ENCODE measurements at regions not wholly inside any gene's neighbourhood (a gene's known extent, or its start where the extent isn't known, plus 50 kb on each side); places are given as distances from the start of the nearest gene placed in this dataset.
A peak's percentile ranks its signal among the peaks of the same experiment; 100 is the strongest.
"Not testable (repeated sequence)": the region's sequence is repeated elsewhere in the genome, so short reads cannot be mapped to it uniquely, and the experiment has no call there.

GRCh38 chr3:139113231-139113992 is 68.7 kb upstream of the PRR23C start:
- POLR2A ChIA-PET (ENCODE audit: unreplicated experiment), result no interaction called here
- peaks cover 12% of the 10 kb centered on the region for H3K4me1 ChIP-seq (ENCODE audit: insufficient read depth, low read length)
- H4K20me1 ChIP-seq (ENCODE audit: low read length), result no peaks in the 10 kb centered on the region
- H2AFZ ChIP-seq (ENCODE audit: low read length), result no peak overlapping the region
- no peaks in the 10 kb centered on the region for H3K27me3 ChIP-seq (ENCODE audit: low read length)
- BruUV-seq (replicated peaks), result no TSS peak
- intact Hi-C loops (cut with micrococcal nuclease), result loop anchor here (2.0 kb wide), 1 partner anchor 215 kb away; no protein-coding TSS in a partner anchor
- H3F3A ChIP-seq (ENCODE audit: low read length, unreplicated experiment), result no peaks in the 10 kb centered on the region
- H3K9me2 ChIP-seq (replicated peaks; ENCODE audit: low read length), result no peaks in the 10 kb centered on the region
- H3K4me3 ChIP-seq (ENCODE audit: low read length), result no peak overlapping the region
- ATAC-seq (no peak), DNase-seq (peak; percentile 17)
- H3K36me3 ChIP-seq (ENCODE audit: low read depth, low read length), result no peaks in the 10 kb centered on the region
- CTCF ChIA-PET, result no interaction called here
- no peaks in the 10 kb centered on the region for H3K9me3 ChIP-seq (ENCODE audit: low read length)
- no peak overlapping the region for H3K27ac ChIP-seq (ENCODE audit: low read length)
- no peak overlapping the region for H3K4me2 ChIP-seq (ENCODE audit: low read length)
- no peaks in the 10 kb centered on the region for H3K79me2 ChIP-seq (ENCODE audit: low read length)
- TF ChIP-seq EZH2 (IDR thresholded peaks at IDR 0.05; ENCODE audit: low read length, unreplicated experiment) (no peak), EZH2phosphoT487 (IDR thresholded peaks at IDR 0.05; ENCODE audit: borderline replicate concordance, low read length) (no peak)
- TF ChIP-seq, protein P1, sequence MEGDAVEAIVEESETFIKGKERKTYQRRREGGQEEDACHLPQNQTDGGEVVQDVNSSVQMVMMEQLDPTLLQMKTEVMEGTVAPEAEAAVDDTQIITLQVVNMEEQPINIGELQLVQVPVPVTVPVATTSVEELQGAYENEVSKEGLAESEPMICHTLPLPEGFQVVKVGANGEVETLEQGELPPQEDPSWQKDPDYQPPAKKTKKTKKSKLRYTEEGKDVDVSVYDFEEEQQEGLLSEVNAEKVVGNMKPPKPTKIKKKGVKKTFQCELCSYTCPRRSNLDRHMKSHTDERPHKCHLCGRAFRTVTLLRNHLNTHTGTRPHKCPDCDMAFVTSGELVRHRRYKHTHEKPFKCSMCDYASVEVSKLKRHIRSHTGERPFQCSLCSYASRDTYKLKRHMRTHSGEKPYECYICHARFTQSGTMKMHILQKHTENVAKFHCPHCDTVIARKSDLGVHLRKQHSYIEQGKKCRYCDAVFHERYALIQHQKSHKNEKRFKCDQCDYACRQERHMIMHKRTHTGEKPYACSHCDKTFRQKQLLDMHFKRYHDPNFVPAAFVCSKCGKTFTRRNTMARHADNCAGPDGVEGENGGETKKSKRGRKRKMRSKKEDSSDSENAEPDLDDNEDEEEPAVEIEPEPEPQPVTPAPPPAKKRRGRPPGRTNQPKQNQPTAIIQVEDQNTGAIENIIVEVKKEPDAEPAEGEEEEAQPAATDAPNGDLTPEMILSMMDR (conservative IDR thresholded peaks at IDR 0.05; ENCODE audit: low read depth, low read length), result no peak
- no peak overlapping the region for H3K9ac ChIP-seq (ENCODE audit: low read length)

DNA sequence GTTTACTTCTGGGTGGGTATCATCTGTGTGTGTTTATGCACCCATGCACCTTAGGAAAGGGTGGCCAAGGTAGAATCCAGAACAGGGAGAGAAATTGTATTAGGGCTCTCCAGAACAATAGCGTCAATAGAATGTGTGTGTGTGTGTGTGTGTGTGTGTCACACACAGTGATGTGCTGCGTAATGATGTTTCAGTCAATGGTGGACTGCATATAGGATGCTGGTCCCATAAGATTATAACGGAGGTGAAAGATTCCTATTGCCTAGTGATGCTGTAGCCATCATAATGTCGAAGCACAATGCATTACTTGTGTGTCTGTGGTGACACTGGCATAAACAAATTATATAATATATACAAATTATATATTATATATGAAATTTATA is 69.3 kb upstream of the PRR23C start:
- no peak for DNase-seq
- Histone ChIP-seq H2AFZ (ENCODE audit: low read length) (no peak overlapping the region), H3K27ac (ENCODE audit: low read length) (no peak overlapping the region), H3F3A (ENCODE audit: low read length, unreplicated experiment) (no peaks in the 10 kb centered on the region), H3K4me3 (ENCODE audit: low read length) (no peak overlapping the region), H4K20me1 (ENCODE audit: low read length) (no peaks in the 10 kb centered on the region), H3K9ac (ENCODE audit: low read length) (no peak overlapping the region), H3K79me2 (ENCODE audit: low read length) (no peaks in the 10 kb centered on the region), H3K4me1 (ENCODE audit: insufficient read depth, low read length) (peaks cover 12% of the 10 kb centered on the region), H3K9me3 (ENCODE audit: low read length) (no peaks in the 10 kb centered on the region), H3K27me3 (ENCODE audit: low read length) (no peaks in the 10 kb centered on the region), H3K4me2 (ENCODE audit: low read length) (no peak overlapping the region), H3K36me3 (ENCODE audit: low read depth, low read length) (no peaks in the 10 kb centered on the region), H3K9me2 (replicated peaks; ENCODE audit: low read length) (no peaks in the 10 kb centered on the region)
- intact Hi-C loops (cut with micrococcal nuclease), result loop anchor here (2.0 kb wide), 1 partner anchor 215 kb away; no protein-coding TSS in a partner anchor
- ChIA-PET POLR2A (ENCODE audit: unreplicated experiment) (no interaction called here), CTCF (no interaction called here)
- no TSS peak for BruUV-seq (replicated peaks)
- ATAC-seq, result no peak
- TF ChIP-seq, protein P1 (conservative IDR thresholded peaks at IDR 0.05; ENCODE audit: low read depth, low read length), result no peak
- no peak for TF ChIP-seq EZH2 (IDR thresholded peaks at IDR 0.05; ENCODE audit: low read length, unreplicated experiment)
- TF ChIP-seq EZH2phosphoT487 (IDR thresholded peaks at IDR 0.05; ENCODE audit: borderline replicate concordance, low read length), result no peak

DNA sequence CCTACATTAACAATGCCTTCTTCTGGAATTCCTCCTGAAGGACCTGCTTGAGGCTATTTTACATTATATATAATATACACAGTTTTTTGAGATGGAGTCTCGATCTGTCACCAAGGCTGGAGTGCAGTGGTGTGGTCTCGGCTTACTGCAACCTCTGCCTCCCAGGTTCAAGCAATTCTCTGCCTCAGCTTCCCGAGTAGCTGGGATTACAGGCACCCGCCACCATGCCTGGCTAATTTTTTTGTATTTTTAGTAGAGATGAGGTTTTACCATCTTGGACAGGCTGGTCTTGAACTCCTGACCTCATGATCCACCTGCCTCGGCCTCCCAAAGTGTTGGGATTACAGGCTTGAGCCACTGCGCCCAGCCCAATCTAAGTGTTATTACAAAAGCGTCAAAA is 71.9 kb upstream of the PRR23C start:
- peak overlapping the region; percentile 53 for H3K27ac ChIP-seq (ENCODE audit: low read length)
- H4K20me1 ChIP-seq (ENCODE audit: low read length); H3K9ac ChIP-seq (ENCODE audit: low read length); CTCF ChIA-PET; DNase-seq; BruUV-seq (replicated peaks); ATAC-seq; H3K79me2 ChIP-seq (ENCODE audit: low read length); H3F3A ChIP-seq (ENCODE audit: low read length, unreplicated experiment); H3K4me3 ChIP-seq (ENCODE audit: low read length); H3K36me3 ChIP-seq (ENCODE audit: low read depth, low read length); H2AFZ ChIP-seq (ENCODE audit: low read length); H3K27me3 ChIP-seq (ENCODE audit: low read length); POLR2A ChIA-PET (ENCODE audit: unreplicated experiment); H3K9me3 ChIP-seq (ENCODE audit: low read length); H3K9me2 ChIP-seq (replicated peaks; ENCODE audit: low read length): not testable (repeated sequence)
- H3K4me1 ChIP-seq (ENCODE audit: insufficient read depth, low read length), result peaks cover 12% of the 10 kb centered on the region
- peak overlapping the region; percentile 54; the same call in 1 of the 2 replicates for H3K4me2 ChIP-seq (ENCODE audit: low read length)
- intact Hi-C loops (cut with micrococcal nuclease), result loop anchor here (2.0 kb wide), 1 partner anchor 194 kb away; no protein-coding TSS in a partner anchor
